HCT116 (cell line): ENCODE measurements at regions not wholly inside any gene's neighbourhood (a gene's known extent, or its start where the extent isn't known, plus 50 kb on each side); places are given as distances from the start of the nearest gene placed in this dataset.

Source experiments
- ATAC-seq: fragments of 200-7000 bp; cut with Tn5 transposase; 2 replicates; pipeline ENCODE4 v1.9.1; 2020; ENCODE audit warnings: mild to moderate bottlenecking, moderate library complexity
- BruUV-seq: library from RNA; stranded (reverse); fragments of 400-500 nt; replicated peaks from 2 replicates; lab custom pipeline; 2021; lab: Mats Ljungman, UMichigan
- CTCF ChIA-PET: fragments of 300-600 bp; sonication (Branson Sonifier 250); formaldehyde crosslinking; loops from one replicate; lab custom pipeline; 2021; ENCODE audit warnings: antibody characterized with exemption; lab: Charles Lee
- POLR2A ChIA-PET: fragments of 300-600, 350-600 bp; sonication (Branson Sonifier 250); formaldehyde crosslinking; loops from one replicate; lab custom pipeline; 2021; ENCODE audit warnings: antibody characterized with exemption; lab: Charles Lee
- RAD21 ChIA-PET, 2 experiments: fragments of 300-600 bp; sonication (Branson Sonifier 250); formaldehyde crosslinking; loops; one replicate each; lab custom pipeline; 2023; ENCODE audit warnings: low total read pairs in 2 of 2; ENCODE audit not compliant: uncharacterized antibody in 2 of 2, unreplicated experiment in 2 of 2, low non-redundant PET in 1 of 2; lab: Charles Lee
- DNase-seq: peaks from one replicate; pipeline ENCODE4 v3.0.0-alpha.2; 2010; ENCODE audit warnings: low read depth, low spot score
- H2AFZ ChIP-seq: fragments of 200-600 bp; shearing (Covaris generic), sonication (generic); 2 replicates; pipeline ENCODE4 v1.6.1; 2017; ENCODE audit warnings: low read depth, mixed run types, mixed read lengths, antibody characterized with exemption, low read length; ENCODE audit not compliant: poor library complexity, severe bottlenecking
- H3K27ac ChIP-seq: 2 replicates; pipeline ENCODE4 v1.5.1; 2012; ENCODE audit warnings: low read depth, low read length
- H3K27me3 ChIP-seq: fragments of 200-600 bp; sonication (generic); 2 replicates; pipeline ENCODE4 v1.6.1; 2016; ENCODE audit warnings: mixed run types, low read length, mixed read lengths; ENCODE audit not compliant: insufficient read depth
- H3K36me3 ChIP-seq, 2 experiments: fragments of 200-500 bp in 1 of 2; fragments of 200-600 bp in 1 of 2; sonication (Bioruptor generic) in 1 of 2; sonication (generic) in 1 of 2; 2 replicates each; pipeline versions ENCODE4 v1.5.1 to v1.6.1; 2014 to 2016; ENCODE audit warnings: low read length in 2 of 2, inconsistent platforms in 1 of 2, mixed read lengths in 1 of 2, mixed run types in 1 of 2; ENCODE audit not compliant: insufficient read depth in 2 of 2, control insufficient read depth in 1 of 2
- H3K4me1 ChIP-seq, 2 experiments: fragments of 200-600 bp in 1 of 2; sonication (generic) in 1 of 2; 2 replicates each; pipeline versions ENCODE4 v1.5.1 to v1.6.1; 2012 to 2017; ENCODE audit warnings: low read length in 2 of 2, inconsistent platforms in 1 of 2, mild to moderate bottlenecking in 1 of 2, mixed read lengths in 1 of 2, mixed run types in 1 of 2, moderate library complexity in 1 of 2; ENCODE audit not compliant: insufficient read depth in 2 of 2, control insufficient read depth in 1 of 2
- H3K4me2 ChIP-seq: fragments of 200-600 bp; sonication (generic); 2 replicates; pipeline ENCODE4 v1.6.1; 2017; ENCODE audit warnings: mixed run types, low read length, mixed read lengths
- H3K4me3 ChIP-seq, 2 experiments: fragments of 200-600 bp in 1 of 2; sonication (generic) in 1 of 2; replicated peaks in 1 of 2; 2 replicates each; pipeline ENCODE4 v1.5.1; 2011 to 2016; ENCODE audit warnings: low read length in 2 of 2, control low read depth in 1 of 2, low read depth in 1 of 2, mild to moderate bottlenecking in 1 of 2, mixed read lengths in 1 of 2, mixed run types in 1 of 2
- H3K79me2 ChIP-seq: fragments of 200-600 bp; sonication (generic); 2 replicates; pipeline ENCODE4 v1.6.1; 2017; ENCODE audit warnings: mild to moderate bottlenecking, mixed run types, low read length, moderate library complexity, mixed read lengths; ENCODE audit not compliant: insufficient read depth
- H3K9ac ChIP-seq: fragments of 200-600 bp; sonication (generic); 2 replicates; pipeline ENCODE4 v1.6.1; 2016; ENCODE audit warnings: low read length, mixed read lengths
- H3K9me2 ChIP-seq: fragments of 200-600 bp; sonication (generic), shearing (Covaris generic); 2 replicates; pipeline ENCODE4 v1.6.1; 2017; ENCODE audit warnings: mixed run types, mild to moderate bottlenecking, moderate library complexity; ENCODE audit not compliant: insufficient read depth
- H3K9me3 ChIP-seq, 2 experiments: fragments of 200-500 bp in 1 of 2; fragments of 200-600 bp in 1 of 2; sonication (Bioruptor generic) in 1 of 2; sonication (generic) in 1 of 2; 2 replicates each; pipeline ENCODE4 v1.6.1; 2014 to 2017; ENCODE audit warnings: low read length in 2 of 2, mixed read lengths in 2 of 2, inconsistent platforms in 1 of 2, low read depth in 1 of 2, mild to moderate bottlenecking in 1 of 2, mixed run types in 1 of 2, moderate library complexity in 1 of 2; ENCODE audit not compliant: control insufficient read depth in 1 of 2, insufficient read depth in 1 of 2
- H4K20me1 ChIP-seq: fragments of 200-600 bp; sonication (generic), shearing (Covaris generic); 2 replicates; pipeline ENCODE4 v1.6.1; 2017; ENCODE audit warnings: mixed run types, mild to moderate bottlenecking, moderate library complexity; ENCODE audit not compliant: insufficient read depth
- ATF3 ChIP-seq: IDR thresholded peaks from 2 replicates; pipeline ENCODE4 v1.6.1; 2012
- CEBPB ChIP-seq: IDR thresholded peaks from 2 replicates; pipeline ENCODE4 v1.6.1; 2012; ENCODE audit warnings: low read depth
- CTCF ChIP-seq, 3 experiments: fragments of 200-600 bp in 1 of 3; sonication (generic) in 1 of 3; IDR thresholded peaks in 2 of 3; conservative IDR thresholded peaks in 1 of 3; 2 replicates each; pipeline ENCODE4 v1.5.1; 2012 to 2017; ENCODE audit warnings: low read depth in 2 of 3, low read length in 2 of 3, antibody characterized with exemption in 1 of 3, borderline replicate concordance in 1 of 3, control low read depth in 1 of 3, mild to moderate bottlenecking in 1 of 3, mixed read lengths in 1 of 3, mixed run types in 1 of 3, moderate library complexity in 1 of 3; ENCODE audit not compliant: insufficient read depth in 1 of 3
- EGR1 ChIP-seq: IDR thresholded peaks from 2 replicates; pipeline ENCODE4 v1.6.1; 2012; ENCODE audit warnings: low read depth
- ELF1 ChIP-seq: IDR thresholded peaks from 2 replicates; pipeline ENCODE4 v1.6.1; 2012; ENCODE audit warnings: low read depth, borderline replicate concordance
- EZH2 ChIP-seq: fragments of 200-600 bp; sonication (generic); IDR thresholded peaks from 2 replicates; pipeline ENCODE4 v1.6.1; 2017; ENCODE audit warnings: antibody characterized with exemption, mixed run types
- EZH2phosphoT487 ChIP-seq: fragments of 200-600 bp; IDR thresholded peaks from 2 replicates; pipeline ENCODE4 v1.6.1; 2018; ENCODE audit warnings: antibody characterized with exemption, borderline replicate concordance
- JUND ChIP-seq: IDR thresholded peaks from 2 replicates; pipeline ENCODE4 v1.6.1; 2012
- MAX ChIP-seq: IDR thresholded peaks from 2 replicates; pipeline ENCODE4 v1.6.1; 2012
- POLR2A ChIP-seq: IDR thresholded peaks from 2 replicates; pipeline ENCODE4 v1.7.0; 2011; ENCODE audit warnings: borderline replicate concordance; ENCODE audit not compliant: insufficient read depth, insufficient read length; ENCODE audit errors: extremely low read depth
- POLR2AphosphoS5 ChIP-seq: IDR thresholded peaks from 2 replicates; pipeline ENCODE4 v1.6.1; 2011; ENCODE audit warnings: mild to moderate bottlenecking, low read depth, low read length, moderate library complexity
- RAD21 ChIP-seq: IDR thresholded peaks from 2 replicates; pipeline ENCODE4 v1.6.1; 2012; ENCODE audit warnings: low read depth, mild to moderate bottlenecking
- REST ChIP-seq: IDR thresholded peaks from 2 replicates; pipeline ENCODE4 v1.6.1; 2012; ENCODE audit warnings: low read depth
- SIN3A ChIP-seq: IDR thresholded peaks from 2 replicates; pipeline ENCODE4 v1.6.1; 2012; ENCODE audit warnings: low read depth
- SP1 ChIP-seq: IDR thresholded peaks from 2 replicates; pipeline ENCODE4 v1.6.1; 2012; ENCODE audit warnings: low read depth
- SRF ChIP-seq: IDR thresholded peaks from 2 replicates; pipeline ENCODE4 v1.6.1; 2012; ENCODE audit warnings: low read depth
- TCF7L2 ChIP-seq: IDR thresholded peaks from 2 replicates; pipeline ENCODE4 v1.7.0; 2011; ENCODE audit warnings: borderline replicate concordance, inconsistent platforms; ENCODE audit not compliant: insufficient read depth, insufficient read length; ENCODE audit errors: extremely low read depth
- YY1 ChIP-seq: IDR thresholded peaks from 2 replicates; pipeline ENCODE4 v1.6.1; 2011; ENCODE audit warnings: low read length, low read depth, moderate library complexity, mild to moderate bottlenecking; ENCODE audit not compliant: insufficient replicate concordance; ENCODE audit errors: extremely low read depth
- ZBTB33 ChIP-seq: IDR thresholded peaks from 2 replicates; pipeline ENCODE4 v1.6.1; 2011; ENCODE audit warnings: mild to moderate bottlenecking, low read length, moderate library complexity; ENCODE audit not compliant: insufficient replicate concordance; ENCODE audit errors: extremely low read depth
- ZNF274 ChIP-seq: fragments of 200-500 bp; sonication (Bioruptor generic); IDR thresholded peaks from 2 replicates; pipeline ENCODE4 v1.6.1; 2014; ENCODE audit warnings: mild to moderate bottlenecking, low read depth, low read length, inconsistent platforms
- intact Hi-C: fragments of 100-400 bp; cut with micrococcal nuclease; formaldehyde crosslinking; loops from 2 replicates; pipeline ENCODE4 v1.10.0; 2022

GRCh38 chr10:131580674-131581073 is 269.2 kb upstream of the TCERG1L start:
- ATAC-seq (no peak), DNase-seq (no peak)
- CTCF ChIA-PET: no interaction called here
- Histone ChIP-seq H3K4me3 (no peak overlapping the region), H3K9me2 (no peaks in the 10 kb centered on the region), H3K27me3 (no peaks in the 10 kb centered on the region), H3K4me2 (no peak overlapping the region), H3K79me2 (no peaks in the 10 kb centered on the region), H3K9ac (no peak overlapping the region), H2AFZ (no peak overlapping the region), H3K36me3 (no peaks in the 10 kb centered on the region), H3K27ac (no peak overlapping the region), H3K4me1 (no peaks in the 10 kb centered on the region), H3K9me3 (no peaks in the 10 kb centered on the region), H4K20me1 (no peaks in the 10 kb centered on the region)
- RAD21 ChIA-PET: no interaction called here
- BruUV-seq: no TSS peak
- intact Hi-C loops: no loop called here
- TF ChIP-seq YY1 (no peak), ELF1 (no peak), SRF (no peak), MAX (no peak), EZH2phosphoT487 (no peak), ZBTB33 (no peak), SP1 (no peak), TCF7L2 (no peak), ATF3 (no peak), POLR2A (no peak), REST (no peak), ZNF274 (no peak), RAD21 (no peak), EZH2 (no peak), JUND (no peak), POLR2AphosphoS5 (no peak), SIN3A (no peak), CTCF (IDR thresholded peaks at IDR 0.05 in 2 of 3, conservative IDR thresholded peaks at IDR 0.05 in 1 of 3; ENCODE audit: borderline replicate concordance in 1 of 3, insufficient read depth in 1 of 3, low read depth in 2 of 3, low read length in 2 of 3) (no peak), CEBPB (no peak), EGR1 (no peak)
- POLR2A ChIA-PET: no interaction called here
